Transverse colon (tissue), 3 donors: ENCODE measurements at regions not wholly inside any gene's neighbourhood (a gene's known extent, or its start where the extent isn't known, plus 50 kb on each side); places are given as distances from the start of the nearest gene placed in this dataset.

Experiments
- EP300 ChIP-seq: sonication (generic); formaldehyde crosslinking; IDR thresholded peaks from one replicate; pipeline ENCODE4 v1.6.1; 2017; ENCODE audit warnings: antibody characterized with exemption, low read depth
- TF ChIP-seq, protein P1 (sequence below), 5 experiments: fragments of 200-600 bp in 3 of 5; fragments of 450-650 bp in 2 of 5; sonication (generic) in 3 of 5; IDR thresholded peaks; 1 replicate in 2 of 5; 2 replicates in 3 of 5; pipeline ENCODE4 v1.5.1; 2016 to 2017; ENCODE audit warnings: antibody characterized with exemption in 5 of 5, inconsistent platforms in 3 of 5, mild to moderate bottlenecking in 2 of 5, moderate library complexity in 1 of 5

GRCh38 chr9:4365055-4365454, 65.2 kb upstream of the GLIS3 start:
- TF ChIP-seq, protein P1, sequence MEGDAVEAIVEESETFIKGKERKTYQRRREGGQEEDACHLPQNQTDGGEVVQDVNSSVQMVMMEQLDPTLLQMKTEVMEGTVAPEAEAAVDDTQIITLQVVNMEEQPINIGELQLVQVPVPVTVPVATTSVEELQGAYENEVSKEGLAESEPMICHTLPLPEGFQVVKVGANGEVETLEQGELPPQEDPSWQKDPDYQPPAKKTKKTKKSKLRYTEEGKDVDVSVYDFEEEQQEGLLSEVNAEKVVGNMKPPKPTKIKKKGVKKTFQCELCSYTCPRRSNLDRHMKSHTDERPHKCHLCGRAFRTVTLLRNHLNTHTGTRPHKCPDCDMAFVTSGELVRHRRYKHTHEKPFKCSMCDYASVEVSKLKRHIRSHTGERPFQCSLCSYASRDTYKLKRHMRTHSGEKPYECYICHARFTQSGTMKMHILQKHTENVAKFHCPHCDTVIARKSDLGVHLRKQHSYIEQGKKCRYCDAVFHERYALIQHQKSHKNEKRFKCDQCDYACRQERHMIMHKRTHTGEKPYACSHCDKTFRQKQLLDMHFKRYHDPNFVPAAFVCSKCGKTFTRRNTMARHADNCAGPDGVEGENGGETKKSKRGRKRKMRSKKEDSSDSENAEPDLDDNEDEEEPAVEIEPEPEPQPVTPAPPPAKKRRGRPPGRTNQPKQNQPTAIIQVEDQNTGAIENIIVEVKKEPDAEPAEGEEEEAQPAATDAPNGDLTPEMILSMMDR (IDR thresholded peaks at IDR 0.05): no peak
- TF ChIP-seq EP300: no peak
